GM18507 (cell line): ENCODE measurements at regions not wholly inside any gene's neighbourhood (a gene's known extent, or its start where the extent isn't known, plus 50 kb on each side); places are given as distances from the start of the nearest gene placed in this dataset.

Experiments used
- DNase-seq: peaks from one replicate; pipeline ENCODE4 v3.0.0; 2011; ENCODE audit warnings: low read depth; ENCODE audit not compliant: insufficient read length; ENCODE audit errors: extremely low spot score
- FAIRE-seq: peaks from 2 replicates; lab custom pipeline; 2011; peaks lifted over from hg19 to GRCh38; lab: Jason Lieb, UNC

- no peak for DNase-seq
- no peak for FAIRE-seq
These were observed 74.7 kb downstream of the BUD13 start for GRCh38 chr11:116698080-116698479.

DNA sequence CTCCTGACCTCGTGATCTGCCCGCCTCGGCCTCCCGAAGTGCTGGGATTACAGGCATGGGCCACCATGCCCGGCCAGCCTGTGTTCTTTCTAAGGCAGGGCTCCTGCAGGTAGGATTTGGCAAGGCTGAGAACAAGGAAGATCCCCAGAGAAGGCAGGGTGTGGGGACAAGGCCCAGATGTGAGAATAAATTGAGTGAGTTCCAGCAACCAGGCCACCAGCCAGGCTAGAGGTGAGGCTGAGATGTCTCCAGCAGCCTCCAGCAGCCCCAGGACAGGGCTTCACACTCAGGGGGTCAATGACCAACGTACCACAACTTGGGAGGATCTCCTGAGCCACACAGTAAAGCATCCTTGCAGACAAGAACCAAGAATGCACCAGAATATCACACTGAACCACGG is 75.1 kb downstream of the BUD13 start:
- no peak for FAIRE-seq
- DNase-seq, result no peak

GRCh38 chr11:116697011-116697410 is 75.8 kb downstream of the BUD13 start:
- FAIRE-seq (no peak), DNase-seq (no peak)

GRCh38 chr11:116696381-116696941 is 76.3 kb downstream of the BUD13 start:
- DNase-seq, result no peak
- no peak for FAIRE-seq

GRCh38 chr11:116695657-116696254 is 77.0 kb downstream of the BUD13 start:
- FAIRE-seq (no peak), DNase-seq (no peak)

- FAIRE-seq (no peak), DNase-seq (no peak)
These were observed 77.8 kb downstream of the BUD13 start for GRCh38 chr11:116694815-116695590.

DNA sequence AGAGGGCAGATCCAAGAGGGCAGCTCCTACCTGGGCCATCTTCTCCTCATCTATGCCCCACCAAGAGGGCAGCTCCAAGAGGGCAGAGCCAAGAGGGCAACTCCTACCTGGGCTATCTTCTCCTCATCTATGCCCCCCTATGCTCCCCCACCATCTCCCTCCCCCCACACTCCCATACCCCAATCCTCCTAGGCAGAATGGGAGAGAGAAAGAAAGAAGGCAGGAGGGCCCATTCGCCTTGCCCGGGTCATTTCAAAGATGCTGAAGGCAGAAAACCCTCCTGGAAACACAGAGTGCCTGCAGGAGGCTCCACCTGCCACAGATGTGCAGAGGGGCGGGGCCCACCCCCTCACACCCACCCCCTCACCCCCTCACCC is 78.5 kb downstream of the BUD13 start:
- FAIRE-seq (no peak), DNase-seq (no peak)

DNA sequence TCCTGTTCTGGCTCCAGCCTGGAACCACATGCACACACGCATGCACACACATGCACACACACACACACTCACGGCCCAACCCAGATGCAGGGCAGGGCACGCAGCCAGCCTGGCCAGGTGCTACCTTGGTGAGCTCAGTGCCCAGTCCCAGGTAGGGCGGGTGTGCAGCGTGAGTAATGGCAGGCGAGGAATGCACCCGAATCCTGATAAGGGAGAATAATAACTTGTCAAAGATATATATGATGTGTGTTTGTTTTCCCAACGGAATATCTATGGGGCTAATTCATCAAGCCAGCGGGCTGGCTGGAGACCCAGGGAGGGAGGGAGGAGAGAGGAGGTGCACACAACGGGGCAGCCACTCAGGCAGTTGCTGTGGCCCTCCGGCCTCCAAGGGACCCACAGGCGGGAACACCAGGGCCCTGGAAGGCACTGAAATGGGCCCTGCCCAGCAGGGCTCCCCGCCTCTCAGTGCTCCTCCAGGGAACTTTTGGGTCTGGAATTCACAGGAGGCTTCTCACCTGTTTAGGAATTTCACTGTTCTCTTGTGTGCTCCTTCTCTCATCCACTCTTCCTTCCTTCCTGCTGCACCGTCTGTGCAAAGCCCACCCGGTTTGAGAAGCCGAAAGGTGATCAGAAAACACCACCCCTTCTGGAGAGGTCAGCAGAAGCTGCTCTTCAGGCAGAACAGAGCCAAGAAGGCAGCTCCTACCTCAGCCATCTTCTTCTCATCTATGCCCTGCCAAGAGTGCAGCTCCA is 79.0 kb downstream of the BUD13 start:
- no peak for FAIRE-seq
- no peak for DNase-seq

GRCh38 chr11:116693102-116693570 is 79.7 kb downstream of the BUD13 start:
- FAIRE-seq (no peak), DNase-seq (no peak)

DNA sequence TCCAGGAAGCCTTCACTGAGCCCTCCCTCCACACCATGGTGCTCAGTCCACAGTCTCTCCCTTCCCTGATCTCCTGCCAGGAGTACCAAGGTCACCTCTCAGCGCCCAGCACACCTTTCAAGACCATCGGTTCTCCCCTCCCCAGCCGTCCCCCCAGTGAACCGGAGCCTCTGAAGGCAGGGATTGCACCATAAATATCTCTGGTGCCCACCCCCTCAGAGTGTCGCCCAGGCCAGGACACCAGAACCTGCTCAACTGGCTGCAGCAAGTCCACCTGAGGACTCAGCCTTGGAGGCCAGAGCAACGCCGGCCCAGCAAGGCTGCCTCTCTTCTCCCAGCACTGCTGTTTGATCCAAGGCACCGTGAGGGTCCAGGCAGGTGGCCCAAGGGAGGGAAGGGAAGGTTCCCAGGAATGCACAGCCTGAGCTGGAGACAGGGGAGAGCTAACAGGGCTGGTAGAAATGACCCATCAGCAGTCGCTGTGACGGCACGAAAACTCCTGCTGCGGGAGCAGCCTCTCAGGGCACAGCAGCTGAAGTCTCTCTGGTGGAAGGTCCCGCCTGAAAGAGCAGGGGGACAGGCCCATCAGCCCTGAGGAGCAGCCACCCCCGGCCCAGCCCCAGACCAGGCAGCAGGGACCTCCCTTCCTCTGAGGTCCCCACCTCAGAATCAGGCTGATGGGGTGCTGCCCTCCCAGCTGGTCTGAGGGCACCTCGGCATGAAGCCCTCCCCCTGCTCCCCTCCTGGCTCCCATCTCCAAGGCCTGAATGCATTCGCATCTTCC is 80.3 kb downstream of the BUD13 start:
- DNase-seq (no peak), FAIRE-seq (no peak)

DNA sequence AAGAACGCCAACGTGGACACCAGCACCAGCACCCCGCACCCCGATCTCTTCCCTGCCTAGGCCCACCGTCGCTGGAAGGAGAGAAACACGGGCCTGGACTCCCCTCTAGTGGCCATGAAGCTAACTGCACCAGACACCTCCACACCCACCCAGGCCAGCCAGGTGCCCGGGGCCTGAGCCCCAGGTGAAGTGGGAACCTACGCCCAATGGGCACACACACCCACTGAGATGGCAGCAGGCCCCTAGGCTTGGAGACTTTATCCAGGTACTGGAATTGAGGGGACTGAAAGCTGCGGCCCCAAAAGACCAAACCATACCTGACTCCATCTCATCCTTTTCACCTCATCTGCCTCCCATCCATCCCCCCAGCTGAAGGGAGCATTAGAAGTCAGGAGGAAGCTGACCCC is 81.0 kb downstream of the BUD13 start:
- DNase-seq (peak; percentile 75), FAIRE-seq (peak; percentile 78)

GRCh38 chr11:116690611-116691010 is 82.2 kb downstream of the BUD13 start:
- DNase-seq (no peak), FAIRE-seq (no peak)

GRCh38 chr11:116689413-116690127 is 83.2 kb downstream of the BUD13 start:
- FAIRE-seq, result no peak
- no peak for DNase-seq

GRCh38 chr11:116688202-116688540 is 84.6 kb downstream of the BUD13 start:
- no peak for FAIRE-seq

DNA sequence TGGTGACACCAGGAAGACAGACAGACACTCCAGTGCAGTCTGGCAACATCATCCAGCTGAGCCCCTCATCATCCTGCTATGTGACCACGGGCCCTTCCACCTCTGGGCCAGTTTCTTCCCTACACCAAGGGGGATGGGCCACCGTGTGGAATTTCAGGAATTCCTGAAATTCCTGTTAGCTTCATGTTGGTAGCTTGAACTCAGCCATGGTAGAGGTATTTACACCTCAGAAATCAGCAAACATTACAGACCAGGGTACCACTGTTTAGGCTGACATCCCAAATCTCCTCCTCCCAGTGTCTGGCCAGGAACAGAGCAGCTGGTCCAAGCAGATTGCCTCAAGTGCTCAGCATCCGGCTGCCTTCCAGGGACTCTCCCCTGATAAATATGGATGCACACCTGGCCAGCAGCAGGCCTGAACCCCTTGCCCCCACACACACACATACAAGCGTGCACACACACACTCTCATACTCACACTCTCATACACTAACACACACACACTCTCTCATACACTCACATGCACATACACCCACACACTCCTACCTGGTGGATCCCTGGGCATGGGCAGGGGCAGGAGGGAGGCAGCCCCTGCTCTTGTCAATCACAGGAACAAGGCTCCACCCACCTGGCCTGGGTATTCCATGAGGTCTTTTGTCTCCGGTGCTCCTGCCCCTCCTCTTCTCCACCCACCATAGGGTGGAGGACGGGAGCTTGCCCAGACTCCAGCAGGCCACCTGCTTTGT is 85.2 kb downstream of the BUD13 start:
- no peak for DNase-seq
- FAIRE-seq, result no peak

More at GRCh38 chr11:116688202-116688540, 84.6 kb downstream of the BUD13 start:
- no peak for DNase-seq

DNA sequence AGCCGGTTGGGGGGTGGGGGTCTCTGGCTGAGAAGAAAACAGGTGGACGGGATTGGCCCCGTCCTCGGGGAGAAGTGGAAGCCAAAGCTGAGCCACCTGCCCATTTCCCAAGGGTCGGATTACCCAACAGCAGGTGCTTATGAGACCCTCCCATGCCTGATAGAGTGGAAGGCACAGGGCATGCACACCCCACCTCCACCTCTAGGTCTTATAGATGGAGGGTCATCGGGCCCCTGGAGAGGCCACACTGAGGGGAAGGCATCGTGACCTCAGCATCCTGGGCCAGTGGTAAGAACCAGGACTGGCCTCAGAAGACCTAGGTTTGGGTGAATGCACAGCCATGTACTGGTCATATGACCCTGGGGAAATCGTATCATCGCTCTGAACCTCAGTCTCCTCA is 85.9 kb downstream of the BUD13 start:
- DNase-seq (no peak), FAIRE-seq (no peak)

- DNase-seq, result no peak
- FAIRE-seq, result no peak
These were observed 88.8 kb downstream of the BUD13 start for GRCh38 chr11:116683982-116684381.

DNA sequence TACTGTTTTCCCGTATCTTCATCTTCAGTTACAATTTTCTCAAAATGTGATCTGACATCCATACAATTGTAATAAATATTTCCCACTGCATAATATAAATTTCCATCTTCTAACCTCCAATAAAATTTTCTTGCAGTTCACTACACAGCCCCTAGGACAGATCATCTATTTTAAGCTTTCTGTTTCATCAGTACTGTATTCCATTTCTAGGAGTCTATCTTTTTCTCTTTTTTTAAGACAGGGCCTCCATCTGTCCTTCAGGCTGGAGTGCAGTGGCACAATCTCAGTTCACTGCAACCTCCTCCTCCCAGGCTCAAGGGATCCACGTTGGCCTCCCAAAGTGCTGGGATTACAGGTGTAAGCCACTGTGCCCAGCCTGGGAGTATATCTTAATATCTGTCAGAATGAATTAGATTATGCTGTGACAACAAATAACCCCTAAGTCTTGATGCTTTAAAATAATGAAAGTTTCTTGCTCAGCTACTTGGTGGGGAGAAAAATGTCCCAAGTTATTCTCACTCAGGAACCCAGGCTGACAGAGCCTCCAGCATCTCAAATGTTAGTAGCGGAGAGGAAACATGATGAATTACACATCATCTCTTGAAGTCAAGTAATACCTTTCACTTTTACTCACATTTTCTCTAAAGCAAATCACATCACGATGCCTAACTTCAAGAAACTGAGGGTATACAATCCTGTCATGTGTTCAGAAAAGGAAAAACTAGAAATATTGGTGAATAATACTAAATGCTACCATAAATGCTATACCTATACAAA is 92.2 kb downstream of the BUD13 start:
- no peak for FAIRE-seq
- no peak for DNase-seq
